ENCODE measurements at regions not wholly inside any gene's neighbourhood (a gene's known extent, or its start where the extent isn't known, plus 50 kb on each side); places are given as distances from the start of the nearest gene placed in this dataset.

- 40 to 68% (median 67%) methylated on average over 2 of the region's 2 CpGs for WGBS, 5 donors
- intact Hi-C loops (cut with DNase I; ENCODE audit: low total_unique reads) = no loop called here
- H3K4me1 ChIP-seq = no peaks in the 10 kb centered on the region
- DNase-seq = no peak
- H3K27ac ChIP-seq = no peak overlapping the region
- H3K4me3 ChIP-seq = no peak overlapping the region
- peaks cover 0 to 6% (median 2%) of the 10 kb centered on the region in 4 donors for H3K9me3 ChIP-seq
- TF ChIP-seq POLR2A (IDR thresholded peaks at IDR 0.05) (no peak), POLR2AphosphoS5 (IDR thresholded peaks at IDR 0.05) (no peak), EP300 (IDR thresholded peaks at IDR 0.05) (no peak), CTCF (IDR thresholded peaks at IDR 0.05) (no peak)
- H3K36me3 ChIP-seq = no peaks in the 10 kb centered on the region
- no peaks in the 10 kb centered on the region for H3K27me3 ChIP-seq
Observed at GRCh38 chr5:21694567-21694966, 1158.6 kb downstream of the CDH12 start.

DNA sequence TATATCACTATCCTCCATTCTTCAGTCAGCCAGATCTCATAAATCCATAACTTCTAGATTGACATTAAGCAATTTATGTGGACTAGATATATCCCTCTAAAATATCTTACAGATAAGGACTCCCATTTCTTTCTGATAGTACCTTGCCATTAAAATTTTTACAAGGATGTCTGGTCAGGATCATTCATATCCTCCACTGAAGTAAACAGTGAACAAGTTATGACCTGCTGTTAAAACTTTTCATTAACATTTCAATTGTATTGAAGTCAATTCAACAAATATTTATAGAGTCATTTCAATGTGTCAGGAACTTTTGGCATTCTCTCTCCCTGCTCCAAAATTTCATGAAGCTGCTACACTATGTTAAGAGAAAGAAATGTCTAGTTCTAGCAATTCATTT is 1159.6 kb downstream of the CDH12 start:
- intact Hi-C loops (cut with DNase I; ENCODE audit: low total_unique reads) = no loop called here

DNA sequence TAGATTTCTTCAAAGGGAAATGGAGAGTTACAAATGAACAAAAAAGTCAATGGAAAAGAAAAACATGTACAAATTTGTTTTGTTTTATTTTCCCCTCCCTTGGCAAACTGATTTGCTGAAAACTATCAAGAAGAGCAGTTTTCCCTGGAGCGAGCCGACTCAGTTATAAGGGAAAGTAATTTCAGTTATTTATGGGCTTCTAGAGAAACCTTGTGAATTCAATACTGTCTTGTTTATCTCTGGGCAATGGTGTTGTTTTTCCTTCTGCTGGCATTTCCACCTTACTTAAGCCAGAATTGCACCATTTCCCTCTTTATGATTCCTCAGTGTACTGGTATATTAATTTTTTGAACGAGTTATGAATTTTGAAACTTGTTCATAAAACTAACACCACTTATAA is 1163.6 kb downstream of the CDH12 start:
- Histone ChIP-seq H3K4me1 (no peaks in the 10 kb centered on the region), H3K9me3 (peaks cover 0 to 2% (median 0%) of the 10 kb centered on the region in 4 donors), H3K36me3 (no peaks in the 10 kb centered on the region), H3K4me3 (no peak overlapping the region), H3K27ac (no peak overlapping the region), H3K27me3 (no peaks in the 10 kb centered on the region)
- TF ChIP-seq POLR2AphosphoS5 (IDR thresholded peaks at IDR 0.05) (no peak), EP300 (IDR thresholded peaks at IDR 0.05) (no peak), POLR2A (IDR thresholded peaks at IDR 0.05) (no peak), CTCF (IDR thresholded peaks at IDR 0.05) (no peak)
- intact Hi-C loops (cut with DNase I; ENCODE audit: low total_unique reads) = no loop called here
- 56 to 72% (median 65%) methylated on average over 3 of the region's 3 CpGs for WGBS, 5 donors
- DNase-seq = no peak

More for the DNA sequence above, 1159.6 kb downstream of the CDH12 start:
- H3K9me3 ChIP-seq = peaks cover 0 to 6% (median 2%) of the 10 kb centered on the region in 4 donors
- DNase-seq = no peak
- TF ChIP-seq POLR2A (IDR thresholded peaks at IDR 0.05) (no peak), POLR2AphosphoS5 (IDR thresholded peaks at IDR 0.05) (no peak), EP300 (IDR thresholded peaks at IDR 0.05) (no peak), CTCF (IDR thresholded peaks at IDR 0.05) (no peak)
- H3K27me3 ChIP-seq = no peaks in the 10 kb centered on the region
- no peak overlapping the region for H3K4me3 ChIP-seq
- no peaks in the 10 kb centered on the region for H3K36me3 ChIP-seq
- H3K27ac ChIP-seq = no peak overlapping the region
- H3K4me1 ChIP-seq = no peaks in the 10 kb centered on the region

DNA sequence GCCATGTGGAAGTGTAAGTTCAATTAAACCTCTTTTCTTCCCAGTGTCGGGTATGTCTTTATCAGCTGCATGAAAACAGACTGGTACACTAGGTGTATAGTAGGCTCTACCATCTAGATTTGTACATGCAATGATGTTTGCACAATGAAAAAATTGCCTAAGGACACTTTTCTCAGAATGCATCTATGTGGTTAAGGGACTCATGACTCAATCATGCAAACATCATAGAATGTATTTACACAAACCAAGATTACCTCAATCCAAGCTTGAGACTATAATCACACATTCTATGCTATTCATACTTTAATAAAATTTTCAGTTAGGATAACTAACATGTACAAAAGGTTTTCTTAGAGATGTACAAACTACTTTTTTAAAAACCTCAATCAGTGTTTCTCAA is 1164.5 kb downstream of the CDH12 start:
- intact Hi-C loops (cut with DNase I; ENCODE audit: low total_unique reads) = no loop called here
- no peak for DNase-seq
- H3K9me3 ChIP-seq = peaks cover 0 to 6% (median 0%) of the 10 kb centered on the region in 4 donors
- WGBS, 5 donors = 38 to 50% (median 47%) methylated on average over 1 of the region's 1 CpG
- no peak overlapping the region for H3K27ac ChIP-seq
- H3K36me3 ChIP-seq = no peaks in the 10 kb centered on the region
- no peaks in the 10 kb centered on the region for H3K27me3 ChIP-seq
- no peak overlapping the region for H3K4me3 ChIP-seq
- H3K4me1 ChIP-seq = no peaks in the 10 kb centered on the region
- TF ChIP-seq EP300 (IDR thresholded peaks at IDR 0.05) = no peak
- TF ChIP-seq CTCF (IDR thresholded peaks at IDR 0.05) = no peak
- TF ChIP-seq POLR2A (IDR thresholded peaks at IDR 0.05) = no peak
- no peak for TF ChIP-seq POLR2AphosphoS5 (IDR thresholded peaks at IDR 0.05)

Data from stomach (tissue), 8 donors.